DOHH2 (cell line): ENCODE measurements at regions not wholly inside any gene's neighbourhood (a gene's known extent, or its start where the extent isn't known, plus 50 kb on each side); places are given as distances from the start of the nearest gene placed in this dataset.

Experiments used
- H3F3A ChIP-seq: fragments of 200-600 bp; sonication (generic), shearing (Covaris generic); 2 replicates; pipeline ENCODE4 v1.6.0; 2016; ENCODE audit warnings: antibody characterized with exemption, mild to moderate bottlenecking; ENCODE audit not compliant: control insufficient read depth, insufficient read depth
- H3K27ac ChIP-seq: fragments of 200-600 bp; sonication (generic); 2 replicates; pipeline ENCODE4 v1.5.1; 2014; ENCODE audit warnings: low read depth, mild to moderate bottlenecking, low read length, moderate library complexity
- H3K27me3 ChIP-seq: fragments of 200-600 bp; sonication (generic); 2 replicates; pipeline ENCODE4 v1.6.1; 2014; ENCODE audit warnings: mild to moderate bottlenecking, low read length, mixed read lengths; ENCODE audit not compliant: control insufficient read depth
- H3K36me3 ChIP-seq: fragments of 200-600 bp; sonication (generic); 2 replicates; pipeline ENCODE4 v1.6.1; 2014; ENCODE audit warnings: mild to moderate bottlenecking, low read length, moderate library complexity, mixed read lengths; ENCODE audit not compliant: control insufficient read depth
- H3K4me1 ChIP-seq: fragments of 200-600 bp; sonication (generic); 2 replicates; pipeline ENCODE4 v1.6.1; 2014; ENCODE audit warnings: mild to moderate bottlenecking, low read length, mixed read lengths; ENCODE audit not compliant: control insufficient read depth
- H3K4me2 ChIP-seq: fragments of 200-600 bp; sonication (generic); 2 replicates; pipeline ENCODE4 v1.6.0; 2014; ENCODE audit warnings: mild to moderate bottlenecking, low read length, moderate library complexity
- H3K4me3 ChIP-seq: fragments of 200-600 bp; sonication (generic); 2 replicates; pipeline ENCODE4 v1.5.1; 2014; ENCODE audit warnings: mild to moderate bottlenecking, low read length, mixed read lengths
- H3K79me2 ChIP-seq: fragments of 200-600 bp; sonication (generic); 2 replicates; pipeline ENCODE4 v1.6.1; 2014; ENCODE audit warnings: mild to moderate bottlenecking, low read length, mixed read lengths; ENCODE audit not compliant: control insufficient read depth
- H3K9me2 ChIP-seq: fragments of 200-600 bp; sonication (generic); replicated peaks from 2 replicates; pipeline ENCODE4 v1.6.1; 2014; ENCODE audit warnings: mild to moderate bottlenecking, low read length, mixed read lengths; ENCODE audit not compliant: control insufficient read depth
- H3K9me3 ChIP-seq: fragments of 200-600 bp; sonication (generic); 2 replicates; pipeline ENCODE4 v1.6.1; 2014; ENCODE audit warnings: antibody characterized with exemption, low read length, mixed read lengths; ENCODE audit not compliant: control insufficient read depth, insufficient read depth
- H4K20me1 ChIP-seq: fragments of 200-600 bp; sonication (generic); 2 replicates; pipeline ENCODE4 v1.6.0; 2014; ENCODE audit warnings: low read depth, mild to moderate bottlenecking, antibody characterized with exemption, low read length, moderate library complexity; ENCODE audit not compliant: control insufficient read depth, insufficient read depth
- EZH2phosphoT487 ChIP-seq: fragments of 200-600 bp; sonication (generic); IDR thresholded peaks from 2 replicates; pipeline ENCODE4 v1.6.1; 2017; ENCODE audit warnings: borderline replicate concordance, mild to moderate bottlenecking, antibody characterized with exemption, low read length, moderate library complexity, mixed read lengths
- TF ChIP-seq, protein P1 (sequence below): fragments of 200-600 bp; sonication (generic); IDR thresholded peaks from one replicate; pipeline ENCODE4 v1.5.1; 2014; ENCODE audit warnings: antibody characterized with exemption, mild to moderate bottlenecking, low read depth, low read length; ENCODE audit not compliant: poor library complexity, severe bottlenecking

- no peaks in the 10 kb centered on the region for H3K9me2 ChIP-seq
- no peaks in the 10 kb centered on the region for H3K36me3 ChIP-seq
- H4K20me1 ChIP-seq, result no peaks in the 10 kb centered on the region
- no peak overlapping the region for H3K27ac ChIP-seq
- TF ChIP-seq, protein P1, sequence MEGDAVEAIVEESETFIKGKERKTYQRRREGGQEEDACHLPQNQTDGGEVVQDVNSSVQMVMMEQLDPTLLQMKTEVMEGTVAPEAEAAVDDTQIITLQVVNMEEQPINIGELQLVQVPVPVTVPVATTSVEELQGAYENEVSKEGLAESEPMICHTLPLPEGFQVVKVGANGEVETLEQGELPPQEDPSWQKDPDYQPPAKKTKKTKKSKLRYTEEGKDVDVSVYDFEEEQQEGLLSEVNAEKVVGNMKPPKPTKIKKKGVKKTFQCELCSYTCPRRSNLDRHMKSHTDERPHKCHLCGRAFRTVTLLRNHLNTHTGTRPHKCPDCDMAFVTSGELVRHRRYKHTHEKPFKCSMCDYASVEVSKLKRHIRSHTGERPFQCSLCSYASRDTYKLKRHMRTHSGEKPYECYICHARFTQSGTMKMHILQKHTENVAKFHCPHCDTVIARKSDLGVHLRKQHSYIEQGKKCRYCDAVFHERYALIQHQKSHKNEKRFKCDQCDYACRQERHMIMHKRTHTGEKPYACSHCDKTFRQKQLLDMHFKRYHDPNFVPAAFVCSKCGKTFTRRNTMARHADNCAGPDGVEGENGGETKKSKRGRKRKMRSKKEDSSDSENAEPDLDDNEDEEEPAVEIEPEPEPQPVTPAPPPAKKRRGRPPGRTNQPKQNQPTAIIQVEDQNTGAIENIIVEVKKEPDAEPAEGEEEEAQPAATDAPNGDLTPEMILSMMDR, result no peak
- no peak for TF ChIP-seq EZH2phosphoT487
- no peaks in the 10 kb centered on the region for H3K27me3 ChIP-seq
- no peaks in the 10 kb centered on the region; the same call in 1 of the 2 replicates for H3K9me3 ChIP-seq
- H3K79me2 ChIP-seq, result no peaks in the 10 kb centered on the region
- H3F3A ChIP-seq, result no peaks in the 10 kb centered on the region
- H3K4me2 ChIP-seq, result no peak overlapping the region
- H3K4me1 ChIP-seq, result no peaks in the 10 kb centered on the region
- no peak overlapping the region for H3K4me3 ChIP-seq
These were observed 786.3 kb downstream of the SOCS6 start for GRCh38 chr18:71075147-71075546.

GRCh38 chr18:71068338-71068737 is 779.5 kb downstream of the SOCS6 start:
- no peak for TF ChIP-seq EZH2phosphoT487
- TF ChIP-seq, protein P1, result no peak
- H3K4me3 ChIP-seq, result no peak overlapping the region
- H3K9me3 ChIP-seq, result no peaks in the 10 kb centered on the region
- H3K4me2 ChIP-seq, result no peak overlapping the region
- H3K79me2 ChIP-seq, result no peaks in the 10 kb centered on the region
- no peaks in the 10 kb centered on the region for H3K27me3 ChIP-seq
- H4K20me1 ChIP-seq, result no peaks in the 10 kb centered on the region
- no peaks in the 10 kb centered on the region for H3K9me2 ChIP-seq
- no peaks in the 10 kb centered on the region for H3K36me3 ChIP-seq
- H3F3A ChIP-seq, result no peaks in the 10 kb centered on the region
- H3K4me1 ChIP-seq, result no peaks in the 10 kb centered on the region
- H3K27ac ChIP-seq, result no peak overlapping the region

DNA sequence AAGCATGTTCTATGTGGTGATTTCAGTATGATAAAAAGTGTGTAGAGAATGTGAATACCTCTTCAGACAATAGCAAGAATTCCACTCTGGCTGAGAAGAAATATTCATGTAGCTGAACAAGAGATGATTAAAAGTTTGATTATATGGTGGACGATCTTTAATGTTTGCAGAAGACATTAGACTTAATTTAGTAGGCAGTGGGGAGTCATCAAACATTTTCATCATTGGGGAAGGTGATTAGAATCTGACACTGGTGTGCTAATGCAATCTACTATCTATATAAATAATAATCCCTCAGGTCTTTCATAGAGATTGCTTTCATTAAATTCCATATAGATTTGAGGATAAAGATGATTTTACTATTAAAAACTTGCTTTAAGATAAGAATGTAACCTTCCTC is 761.0 kb downstream of the SOCS6 start:
- no peaks in the 10 kb centered on the region for H3F3A ChIP-seq
- H4K20me1 ChIP-seq, result no peaks in the 10 kb centered on the region
- no peaks in the 10 kb centered on the region for H3K27me3 ChIP-seq
- TF ChIP-seq, protein P1, result no peak
- no peak for TF ChIP-seq EZH2phosphoT487
- H3K27ac ChIP-seq, result no peak overlapping the region
- no peaks in the 10 kb centered on the region for H3K9me3 ChIP-seq
- no peaks in the 10 kb centered on the region for H3K36me3 ChIP-seq
- H3K9me2 ChIP-seq, result no peaks in the 10 kb centered on the region
- no peaks in the 10 kb centered on the region for H3K79me2 ChIP-seq
- H3K4me1 ChIP-seq, result no peaks in the 10 kb centered on the region
- H3K4me3 ChIP-seq, result no peak overlapping the region
- no peak overlapping the region for H3K4me2 ChIP-seq

DNA sequence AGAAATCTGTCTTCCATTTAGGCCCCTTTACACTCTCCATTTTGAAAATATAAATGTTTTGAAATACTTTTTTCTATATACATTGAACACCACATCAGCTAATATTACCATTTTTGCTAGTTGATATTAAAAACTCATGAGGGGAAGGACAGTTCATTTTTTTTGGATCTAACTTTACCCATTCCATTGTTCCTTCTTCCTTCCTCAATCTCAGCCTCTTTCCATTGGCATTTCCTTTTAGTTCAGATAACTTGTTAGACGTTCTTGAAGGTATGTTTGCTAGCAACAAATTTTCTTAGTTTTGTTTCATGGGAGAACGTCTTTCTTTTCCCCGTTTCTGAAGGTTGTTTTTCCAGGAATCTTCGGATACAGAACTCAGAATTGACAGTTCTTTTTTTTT is 759.0 kb downstream of the SOCS6 start:
- no peaks in the 10 kb centered on the region for H3K27me3 ChIP-seq
- no peak overlapping the region for H3K4me2 ChIP-seq
- no peaks in the 10 kb centered on the region for H3F3A ChIP-seq
- no peaks in the 10 kb centered on the region for H3K36me3 ChIP-seq
- no peaks in the 10 kb centered on the region for H4K20me1 ChIP-seq
- no peak overlapping the region for H3K4me3 ChIP-seq
- H3K9me2 ChIP-seq, result no peaks in the 10 kb centered on the region
- TF ChIP-seq, protein P1, result no peak
- no peak for TF ChIP-seq EZH2phosphoT487
- H3K27ac ChIP-seq, result no peak overlapping the region
- H3K79me2 ChIP-seq, result no peaks in the 10 kb centered on the region
- no peaks in the 10 kb centered on the region for H3K9me3 ChIP-seq
- H3K4me1 ChIP-seq, result no peaks in the 10 kb centered on the region
